ENCODE measurements at regions not wholly inside any gene's neighbourhood (a gene's known extent, or its start where the extent isn't known, plus 50 kb on each side); places are given as distances from the start of the nearest gene placed in this dataset.

DNA sequence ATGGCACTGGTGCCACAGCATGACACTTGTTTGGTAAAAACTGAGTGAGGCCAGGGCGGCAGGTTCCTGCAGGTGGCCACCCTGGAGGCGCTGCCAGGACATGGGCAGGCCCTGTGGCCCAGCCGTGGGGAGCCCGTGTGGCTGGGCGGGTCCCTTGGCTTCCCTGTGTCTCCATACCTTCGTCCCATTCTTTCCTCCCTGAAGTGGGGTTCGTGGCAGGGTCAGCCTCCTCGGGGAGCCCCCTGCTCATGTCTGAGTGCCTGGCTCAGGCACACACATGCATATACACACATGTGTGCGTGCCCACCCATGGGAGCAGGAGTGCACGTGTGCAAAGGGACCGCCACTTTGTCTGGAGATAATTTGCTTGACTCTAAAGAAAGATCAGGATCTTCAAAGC is 86.5 kb upstream of the HDAC4 start:
- DNase-seq (ENCODE audit: low read depth): no peak
- TF ChIP-seq, protein P1, sequence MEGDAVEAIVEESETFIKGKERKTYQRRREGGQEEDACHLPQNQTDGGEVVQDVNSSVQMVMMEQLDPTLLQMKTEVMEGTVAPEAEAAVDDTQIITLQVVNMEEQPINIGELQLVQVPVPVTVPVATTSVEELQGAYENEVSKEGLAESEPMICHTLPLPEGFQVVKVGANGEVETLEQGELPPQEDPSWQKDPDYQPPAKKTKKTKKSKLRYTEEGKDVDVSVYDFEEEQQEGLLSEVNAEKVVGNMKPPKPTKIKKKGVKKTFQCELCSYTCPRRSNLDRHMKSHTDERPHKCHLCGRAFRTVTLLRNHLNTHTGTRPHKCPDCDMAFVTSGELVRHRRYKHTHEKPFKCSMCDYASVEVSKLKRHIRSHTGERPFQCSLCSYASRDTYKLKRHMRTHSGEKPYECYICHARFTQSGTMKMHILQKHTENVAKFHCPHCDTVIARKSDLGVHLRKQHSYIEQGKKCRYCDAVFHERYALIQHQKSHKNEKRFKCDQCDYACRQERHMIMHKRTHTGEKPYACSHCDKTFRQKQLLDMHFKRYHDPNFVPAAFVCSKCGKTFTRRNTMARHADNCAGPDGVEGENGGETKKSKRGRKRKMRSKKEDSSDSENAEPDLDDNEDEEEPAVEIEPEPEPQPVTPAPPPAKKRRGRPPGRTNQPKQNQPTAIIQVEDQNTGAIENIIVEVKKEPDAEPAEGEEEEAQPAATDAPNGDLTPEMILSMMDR (IDR thresholded peaks at IDR 0.05; ENCODE audit: low read depth, low read length, missing control alignments): no peak
- in situ Hi-C loops (cut with HindIII; ENCODE audit: low sequenced_read_pairs): loop anchor here (10.0 kb wide), 1 partner anchor 58 kb away; no protein-coding TSS in a partner anchor

DNA sequence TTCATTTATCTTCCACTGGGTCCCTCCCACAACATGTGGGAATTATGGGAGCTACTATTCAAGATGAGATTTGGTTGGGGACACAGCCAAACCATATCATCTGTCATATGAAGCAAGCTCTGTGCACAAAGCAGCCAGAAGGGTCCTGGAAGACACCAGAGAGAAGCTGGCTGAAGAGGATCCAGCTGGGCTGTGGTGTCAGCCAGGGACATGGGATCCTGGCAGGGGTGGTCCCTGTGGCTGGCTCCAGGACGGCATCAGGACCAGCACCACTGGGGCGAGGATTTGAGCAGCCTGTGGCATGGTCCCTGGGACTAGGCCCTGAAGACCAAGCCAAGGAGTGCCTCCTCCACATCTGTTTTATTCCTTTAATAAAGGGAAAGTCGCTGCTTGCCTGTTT is 84.8 kb upstream of the HDAC4 start:
- in situ Hi-C loops (cut with HindIII; ENCODE audit: low sequenced_read_pairs): loop anchor here (10.0 kb wide), 1 partner anchor 59 kb away; no protein-coding TSS in a partner anchor
- TF ChIP-seq, protein P1 (IDR thresholded peaks at IDR 0.05; ENCODE audit: low read depth, low read length, missing control alignments): no peak
- H3K4me3 ChIP-seq (ENCODE audit: low read depth, low read length): no peak overlapping the region
- no peak for DNase-seq (ENCODE audit: low read depth)

More for the DNA sequence above, 86.5 kb upstream of the HDAC4 start:
- H3K4me3 ChIP-seq (ENCODE audit: low read depth, low read length): no peak overlapping the region

DNA sequence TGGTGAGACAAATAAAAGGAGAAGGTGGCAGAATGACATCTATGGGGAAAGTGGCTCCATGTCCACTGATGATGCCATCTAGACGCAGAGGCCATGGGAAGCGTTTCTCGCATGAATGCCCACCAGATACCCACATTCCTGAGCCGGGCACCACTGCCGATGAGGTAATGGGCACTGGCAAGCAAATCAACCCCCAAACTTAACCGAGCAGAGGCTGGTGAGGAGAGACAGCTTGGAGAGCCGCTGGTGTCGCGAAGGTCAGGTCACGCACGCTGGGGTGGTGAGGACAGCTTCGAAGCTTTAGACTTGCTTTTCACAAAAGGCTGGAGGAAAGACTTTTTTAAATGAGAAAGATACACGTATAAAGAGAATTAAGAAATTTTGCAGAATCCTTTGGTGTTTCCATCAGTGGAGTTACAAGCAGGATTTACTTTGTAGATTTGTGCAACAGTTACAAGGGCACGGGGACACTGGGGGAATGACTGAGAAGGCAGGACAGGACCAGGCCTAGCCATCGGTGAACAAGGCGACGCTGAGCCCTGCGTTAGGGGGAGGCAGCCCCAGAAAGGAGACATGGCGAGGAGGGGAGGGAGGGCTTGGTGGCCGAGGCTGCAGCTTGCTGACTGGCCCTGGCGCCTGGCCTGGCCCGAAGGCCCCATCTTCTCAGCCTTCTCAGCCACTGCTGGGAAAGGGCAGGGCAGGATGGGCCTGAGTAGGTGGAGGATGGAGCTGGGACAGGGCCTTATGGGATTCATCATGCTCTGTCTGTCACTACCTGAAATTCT is 83.9 kb upstream of the HDAC4 start:
- H3K4me3 ChIP-seq (ENCODE audit: low read depth, low read length): no peak overlapping the region
- TF ChIP-seq, protein P1 (IDR thresholded peaks at IDR 0.05; ENCODE audit: low read depth, low read length, missing control alignments): no peak
- in situ Hi-C loops (cut with HindIII; ENCODE audit: low sequenced_read_pairs): loop anchor here (10.0 kb wide), 1 partner anchor 60 kb away; no protein-coding TSS in a partner anchor
- DNase-seq (ENCODE audit: low read depth): no peak

DNA sequence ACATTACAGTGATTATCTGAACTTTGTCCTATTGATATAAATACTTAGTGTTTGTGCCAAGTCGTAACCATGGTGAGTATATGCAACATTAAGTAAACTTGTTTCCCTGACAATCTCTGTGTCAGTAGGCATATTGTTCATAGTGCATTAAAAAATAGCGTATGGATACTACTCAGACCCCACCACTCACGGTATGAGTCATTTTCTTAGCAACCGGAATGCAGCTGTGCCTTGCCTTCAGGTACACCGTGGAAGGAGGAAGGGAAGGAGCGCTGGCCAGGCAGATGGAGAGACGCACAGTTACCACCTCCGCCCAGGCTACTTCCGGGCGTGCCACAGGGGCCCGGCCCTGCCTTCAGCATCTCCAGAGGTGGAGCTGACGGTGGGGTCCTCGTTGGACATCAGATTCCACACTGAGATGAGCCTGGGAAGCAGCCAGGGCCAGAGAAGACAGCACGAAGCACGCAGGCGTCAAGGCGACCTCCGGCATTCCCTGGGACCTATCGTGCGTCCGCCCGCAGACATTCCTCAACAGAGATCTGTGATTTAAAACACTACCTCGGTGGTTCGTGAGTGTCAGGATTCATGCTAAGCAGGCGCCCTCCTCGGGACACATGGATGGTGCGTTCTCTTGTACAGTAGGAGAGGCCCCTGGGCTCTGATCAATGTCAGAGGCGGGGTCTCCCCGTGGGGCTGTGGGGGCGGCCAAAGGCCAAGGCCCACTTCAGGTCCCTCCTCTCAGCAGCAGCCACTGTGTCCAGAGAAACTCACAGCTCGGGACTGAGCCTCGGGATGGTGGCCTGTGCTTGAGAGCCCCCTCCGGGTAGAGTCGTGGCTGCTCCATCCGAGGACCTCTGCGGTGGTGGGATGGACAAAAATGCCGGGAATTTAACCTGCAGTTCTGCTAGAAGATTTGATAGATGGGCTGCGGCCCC is 82.2 kb upstream of the HDAC4 start:
- no peak overlapping the region for H3K4me3 ChIP-seq (ENCODE audit: low read depth, low read length)
- in situ Hi-C loops (cut with HindIII; ENCODE audit: low sequenced_read_pairs): loop anchor here (10.0 kb wide), 1 partner anchor 62 kb away; no protein-coding TSS in a partner anchor

DNA sequence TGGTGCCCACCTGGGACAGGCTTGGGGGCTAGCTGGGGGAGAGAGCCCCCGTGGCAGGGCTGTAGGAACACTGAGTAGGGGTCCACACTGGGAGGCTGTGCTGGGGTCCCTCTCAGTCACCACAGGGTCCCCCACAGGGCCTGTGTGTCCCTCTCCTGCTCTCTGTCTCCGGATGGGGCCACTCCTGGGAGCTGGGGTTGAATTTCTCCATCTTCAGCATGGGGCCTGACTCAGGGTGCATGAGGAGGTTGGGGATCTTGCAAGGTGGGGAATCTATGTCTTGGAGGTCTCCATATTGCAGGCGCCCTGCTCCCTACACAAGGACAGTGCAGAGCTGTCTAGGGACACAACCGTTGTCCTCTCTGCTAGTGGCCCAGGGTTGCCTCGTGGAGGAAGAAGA is 78.7 kb upstream of the HDAC4 start:
- H3K4me3 ChIP-seq (ENCODE audit: low read depth, low read length): no peak overlapping the region
- in situ Hi-C loops (cut with HindIII; ENCODE audit: low sequenced_read_pairs): no loop called here
- DNase-seq (ENCODE audit: low read depth): no peak
- TF ChIP-seq, protein P1 (IDR thresholded peaks at IDR 0.05; ENCODE audit: low read depth, low read length, missing control alignments): no peak

More for the DNA sequence above, 82.2 kb upstream of the HDAC4 start:
- no peak for DNase-seq (ENCODE audit: low read depth)
- TF ChIP-seq, protein P1 (IDR thresholded peaks at IDR 0.05; ENCODE audit: low read depth, low read length, missing control alignments): no peak

DNA sequence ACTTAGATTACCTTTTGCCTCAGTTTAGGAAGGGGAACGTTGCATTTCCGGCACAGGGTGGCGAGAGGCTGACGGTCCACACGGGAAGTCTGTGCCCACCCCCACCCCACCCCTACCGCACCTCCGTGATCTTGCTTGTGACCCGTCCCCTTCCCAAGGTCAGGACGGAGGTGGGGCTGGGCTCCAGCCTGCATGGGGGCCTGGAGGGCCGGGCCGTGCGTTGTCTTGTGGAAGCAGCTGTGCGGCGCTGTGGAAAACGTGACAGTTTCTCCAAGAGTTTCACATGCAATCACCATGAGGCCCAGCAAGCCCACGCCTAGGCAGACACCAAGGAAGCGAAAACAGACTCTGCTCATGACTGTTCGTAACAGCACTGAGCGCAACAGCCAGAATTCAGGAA is 76.8 kb upstream of the HDAC4 start:
- in situ Hi-C loops (cut with HindIII; ENCODE audit: low sequenced_read_pairs): no loop called here
- H3K4me3 ChIP-seq (ENCODE audit: low read depth, low read length): no peak overlapping the region
- no peak for DNase-seq (ENCODE audit: low read depth)
- TF ChIP-seq, protein P1 (IDR thresholded peaks at IDR 0.05; ENCODE audit: low read depth, low read length, missing control alignments): no peak
